Inflammatory macrophage treated with lipopolysaccharide for 4 hours (primary cell): ENCODE measurements at regions not wholly inside any gene's neighbourhood (a gene's known extent, or its start where the extent isn't known, plus 50 kb on each side); places are given as distances from the start of the nearest gene placed in this dataset.

ENCODE experiments used
- DNase-seq: peaks from one replicate; pipeline ENCODE4 v3.0.0-alpha.2; 2020

GRCh38 chr2:208545403-208546042 lies 138.9 kb downstream of the PTH2R start:
- no peak for DNase-seq

DNA sequence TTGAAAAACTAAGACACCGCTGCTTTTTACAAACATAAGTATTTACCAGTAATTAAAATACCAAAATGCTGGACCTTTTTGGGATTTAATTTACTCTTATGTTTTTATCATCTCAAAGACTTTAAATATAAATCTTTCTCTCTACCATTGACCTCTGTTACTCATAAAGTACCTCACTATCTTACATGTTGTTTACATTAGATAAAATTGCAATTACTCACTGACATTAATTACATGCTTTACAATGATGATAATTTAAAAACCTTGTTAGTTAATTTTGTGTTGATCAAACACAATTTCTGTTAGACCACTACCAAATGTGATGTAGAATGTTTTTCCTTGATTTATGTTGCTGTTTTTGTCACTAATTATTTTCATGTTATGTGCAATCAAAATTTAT lies 139.5 kb downstream of the PTH2R start:
- DNase-seq, result no peak

- no peak for DNase-seq
Observed at GRCh38 chr2:208546860-208547650, 140.5 kb downstream of the PTH2R start.

- no peak for DNase-seq
Observed at GRCh38 chr2:208548700-208549099, 142.1 kb downstream of the PTH2R start.

- DNase-seq, result no peak
Observed at GRCh38 chr2:208549546-208550158, 143.1 kb downstream of the PTH2R start.

DNA sequence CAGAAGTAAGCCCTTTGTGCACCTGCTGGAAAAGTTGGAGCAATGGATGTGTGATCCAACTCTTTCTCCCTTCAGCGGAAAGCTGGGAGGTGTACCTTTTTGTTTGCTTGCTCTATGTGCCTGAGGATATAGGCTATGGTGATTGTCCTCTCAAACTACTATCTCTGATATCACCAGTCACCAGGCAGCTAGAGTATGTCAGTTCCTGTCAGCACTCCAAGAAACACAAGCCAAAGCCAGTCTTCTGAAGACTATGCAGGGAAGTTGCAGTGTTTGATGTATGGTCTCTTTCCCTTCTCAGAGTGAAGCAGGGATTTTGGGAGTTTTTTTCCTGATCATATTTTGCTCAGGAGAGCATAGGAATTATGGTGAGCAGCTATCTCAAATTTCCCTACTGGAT lies 146.4 kb downstream of the PTH2R start:
- no peak for DNase-seq

DNA sequence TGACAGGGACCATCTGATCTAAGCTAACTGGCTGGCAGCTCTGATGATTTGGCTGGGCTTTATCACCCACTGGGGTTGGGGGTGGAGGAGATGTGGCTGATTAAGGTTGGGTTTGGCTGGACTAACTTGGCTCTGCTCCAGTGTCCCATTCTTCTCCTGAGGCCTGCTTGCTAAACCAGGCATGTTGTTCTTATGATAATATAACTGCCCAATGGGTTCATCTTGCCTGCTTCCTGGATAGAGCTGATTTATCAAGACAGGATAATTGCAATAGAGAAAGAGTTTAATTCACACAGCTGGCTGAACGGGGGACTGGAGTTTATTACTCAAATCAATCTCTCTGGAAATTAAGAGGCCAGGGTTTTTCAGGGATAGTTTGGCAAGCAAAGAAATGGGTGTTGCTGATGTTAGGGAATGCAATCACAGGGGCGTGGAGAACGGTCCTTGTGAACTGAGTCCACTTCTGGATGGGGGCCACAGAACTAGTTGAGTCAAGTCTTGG lies 150.4 kb downstream of the PTH2R start:
- DNase-seq, result no peak

- DNase-seq, result no peak
Observed at GRCh38 chr2:208565690-208566416, 159.3 kb downstream of the PTH2R start.

DNA sequence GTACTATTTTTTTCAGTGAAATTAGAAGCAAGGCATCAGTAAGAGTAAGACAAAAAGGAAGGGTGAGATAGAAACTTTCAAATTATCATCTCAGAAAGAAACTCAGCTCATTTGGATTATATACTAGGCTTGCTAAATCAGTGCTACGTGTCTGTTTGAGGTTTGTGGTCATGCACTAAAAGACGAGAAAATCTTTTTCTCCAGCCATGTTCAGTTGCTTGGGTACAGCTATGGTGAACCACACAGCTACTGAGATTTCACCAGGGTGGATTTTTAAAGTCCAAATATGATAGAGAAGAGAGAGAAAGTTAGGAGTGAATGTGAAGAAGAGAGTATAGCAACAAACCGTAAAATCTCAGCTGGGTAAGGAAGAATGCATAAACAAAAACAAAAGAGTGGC lies 161.6 kb downstream of the PTH2R start:
- DNase-seq, result no peak

DNA sequence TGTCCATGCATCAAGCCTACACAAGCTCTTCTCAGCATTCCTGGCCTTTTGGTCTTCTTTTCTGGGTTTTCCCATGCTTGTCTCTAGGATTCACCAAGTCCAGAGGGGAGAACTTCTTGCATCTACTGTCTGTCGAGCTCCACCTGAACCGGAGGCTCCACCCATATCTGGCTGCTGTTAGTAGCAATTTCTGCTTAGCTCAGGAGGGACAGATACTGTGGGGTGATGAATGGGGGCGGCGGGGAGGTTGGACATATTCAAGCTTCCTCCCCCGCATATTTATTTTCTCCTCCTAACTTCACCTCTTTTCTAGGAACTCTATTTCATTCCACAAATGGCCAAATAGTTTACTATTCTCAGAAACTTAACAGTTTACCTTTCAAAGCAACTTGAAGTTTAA lies 163.5 kb downstream of the PTH2R start:
- DNase-seq, result no peak

DNA sequence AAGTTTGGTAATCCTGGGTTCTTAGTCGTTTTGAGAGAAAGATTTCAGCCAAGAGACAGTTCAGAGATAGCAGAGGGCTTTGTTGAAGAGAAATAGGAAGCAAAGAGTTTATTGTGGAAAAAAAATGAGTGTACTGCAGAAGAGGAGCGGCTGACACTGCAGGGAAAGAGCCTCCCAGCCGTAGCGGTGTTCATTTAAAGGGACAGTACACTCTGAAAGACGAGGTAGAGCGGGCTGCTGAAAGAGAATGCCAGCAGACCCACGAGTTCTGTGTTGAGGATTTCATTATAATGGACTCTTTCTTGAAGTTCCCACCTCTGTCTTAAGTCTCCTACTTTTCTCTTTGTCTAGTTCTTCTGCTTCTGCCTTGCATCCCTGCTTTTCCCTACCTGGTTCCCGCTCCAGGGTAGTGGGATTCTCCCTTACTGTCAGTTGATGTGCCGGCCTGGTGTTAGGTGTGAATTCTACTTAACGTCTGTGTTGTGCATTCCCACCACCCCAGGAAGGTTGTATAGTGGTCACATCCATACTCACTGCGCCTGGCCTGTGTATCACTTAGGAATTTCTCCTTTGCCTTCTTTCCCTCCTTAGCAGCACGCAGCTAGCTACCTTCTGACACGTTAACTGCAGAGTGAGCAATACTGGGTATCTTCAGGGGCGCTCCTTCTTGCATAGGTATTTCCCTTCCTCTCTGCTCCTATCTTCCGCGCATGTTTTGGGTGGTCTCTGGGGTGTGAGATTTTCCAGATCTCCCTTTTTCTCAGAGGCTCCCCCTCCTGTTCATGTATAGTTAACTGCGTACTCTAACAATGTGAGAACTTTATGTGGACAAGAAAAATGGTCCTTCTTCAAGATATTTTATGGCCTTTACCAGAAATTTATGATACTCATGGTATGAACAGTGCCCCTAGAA lies 164.5 kb downstream of the PTH2R start:
- DNase-seq, result no peak

DNA sequence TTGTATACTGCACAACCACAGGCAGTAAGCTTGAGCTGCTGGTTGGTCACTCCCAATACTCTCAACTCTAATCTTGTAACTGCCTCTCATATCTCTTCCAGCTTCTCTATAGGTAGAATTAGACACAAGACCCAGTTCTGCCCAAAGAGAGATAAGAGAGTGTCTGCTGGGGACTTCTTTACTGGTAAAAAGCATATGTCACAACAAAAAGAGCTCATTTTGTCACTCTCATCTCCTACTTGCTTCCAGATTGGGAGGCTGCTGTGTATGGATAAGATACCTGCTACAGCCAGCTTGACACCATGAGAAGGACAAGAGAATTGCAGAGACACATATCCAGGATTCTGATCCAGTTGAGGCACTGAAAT lies 165.2 kb downstream of the PTH2R start:
- no peak for DNase-seq

DNA sequence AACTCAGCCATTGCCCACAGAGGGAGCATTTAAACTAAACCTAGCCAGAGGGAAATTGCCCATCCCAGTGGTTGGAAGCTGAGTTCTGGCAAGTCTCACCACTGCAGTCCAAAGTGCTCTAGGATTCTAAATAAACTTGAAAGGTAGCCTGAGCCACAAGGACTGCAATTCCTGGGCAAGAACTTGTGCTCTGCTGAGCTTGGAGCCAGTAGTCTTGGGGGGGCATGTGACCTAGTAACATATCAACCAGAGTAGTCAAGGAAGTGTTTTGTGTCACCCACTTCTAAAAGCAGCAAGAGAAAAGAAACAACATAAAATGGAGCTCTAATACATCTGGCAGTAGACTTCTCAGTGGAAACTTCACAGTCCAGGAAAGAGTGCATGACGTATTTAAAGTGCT lies 167.0 kb downstream of the PTH2R start:
- no peak for DNase-seq

- no peak for DNase-seq
Observed at GRCh38 chr2:208579678-208580077, 173.1 kb downstream of the PTH2R start.

GRCh38 chr2:208584378-208584985 lies 177.9 kb downstream of the PTH2R start:
- no peak for DNase-seq

DNA sequence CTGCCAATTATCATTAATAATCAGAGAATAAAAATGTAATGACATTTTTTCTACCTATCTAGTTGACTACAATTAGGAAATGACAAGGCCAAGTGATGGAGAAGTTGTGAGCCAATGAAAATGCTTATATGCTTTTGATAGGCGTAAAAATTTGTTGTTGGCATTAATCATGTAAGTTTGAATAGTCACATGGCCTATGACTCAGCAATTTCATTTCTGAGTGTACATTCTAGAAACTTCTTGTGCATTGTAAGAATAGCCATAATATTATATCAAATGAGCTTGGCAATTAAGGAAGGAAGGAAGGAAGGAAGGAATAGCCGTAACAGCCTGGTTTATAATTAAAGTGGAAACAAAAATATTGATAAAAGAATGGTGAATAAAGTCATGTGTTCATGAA lies 179.9 kb downstream of the PTH2R start:
- no peak for DNase-seq

- no peak for DNase-seq
Observed at GRCh38 chr2:208594642-208595385, 188.2 kb downstream of the PTH2R start.

GRCh38 chr2:208595386-208596275 lies 189.0 kb downstream of the PTH2R start:
- no peak for DNase-seq

DNA sequence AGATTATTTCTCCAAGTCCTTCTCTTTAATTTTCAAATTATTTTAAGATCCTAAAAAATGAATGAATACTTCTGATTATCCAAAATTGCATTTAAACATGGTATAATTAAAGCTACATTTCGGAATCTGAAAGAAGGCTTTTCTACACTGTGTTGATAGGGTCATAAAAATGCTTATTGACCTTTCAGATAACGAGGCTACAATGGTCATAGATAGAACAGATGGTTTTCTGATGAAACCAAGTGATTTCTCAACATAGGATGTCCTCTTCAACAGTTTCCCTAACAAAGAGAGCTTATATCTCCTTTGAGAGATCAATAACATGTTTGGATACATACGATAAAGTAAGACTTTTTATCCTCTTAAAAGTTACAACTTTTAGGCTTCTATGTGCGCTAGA lies 201.1 kb downstream of the PTH2R start:
- DNase-seq, result no peak
